ENCODE measurements at regions not wholly inside any gene's neighbourhood (a gene's known extent, or its start where the extent isn't known, plus 50 kb on each side); places are given as distances from the start of the nearest gene placed in this dataset.

GRCh38 chr1:2967881-2968280 is 53.4 kb upstream of the ACTRT2 start:
- Histone ChIP-seq H3K27me3 (ENCODE audit: insufficient read depth, low read length) (no peaks in the 10 kb centered on the region), H3K4me3 (ENCODE audit: insufficient read depth, low read depth, low read length) (no peak overlapping the region), H3K27ac (ENCODE audit: low read depth, low read length) (no peak overlapping the region), H3K4me2 (ENCODE audit: low read length) (no peak overlapping the region), H3K4me1 (ENCODE audit: insufficient read depth, low read length) (no peaks in the 10 kb centered on the region), H3K9ac (ENCODE audit: low read length) (no peak overlapping the region), H3K79me2 (ENCODE audit: insufficient read depth, low read length) (no peaks in the 10 kb centered on the region), H3K9me3 (ENCODE audit: insufficient read depth, low read depth, low read length) (peaks cover 9% of the 10 kb centered on the region), H3K36me3 (ENCODE audit: insufficient read depth, low read length) (no peaks in the 10 kb centered on the region), H2AFZ (ENCODE audit: low read depth, low read length) (no peak overlapping the region), H4K20me1 (ENCODE audit: insufficient read depth, low read length) (no peaks in the 10 kb centered on the region)
- Mint-ChIP-seq H3K9me3 (ENCODE audit: unreplicated experiment) (no peaks in the 10 kb centered on the region), H3K27ac (ENCODE audit: unreplicated experiment) (no peak overlapping the region), H3K4me1 (ENCODE audit: low read depth, unreplicated experiment) (no peaks in the 10 kb centered on the region), H3K36me3 (ENCODE audit: low read depth, unreplicated experiment) (no peaks in the 10 kb centered on the region), H3K4me3 (ENCODE audit: unreplicated experiment) (no peak overlapping the region), H3K27me3 (ENCODE audit: low read depth, unreplicated experiment) (peaks cover 6% of the 10 kb centered on the region)
- TF ChIP-seq EZH2 (IDR thresholded peaks at IDR 0.05; ENCODE audit: insufficient read depth, low read length) (no peak), CTCF (IDR thresholded peaks at IDR 0.05; ENCODE audit: insufficient read depth, low read depth, low read length) (no peak)
- FAIRE-seq: no peak
- no peak for DNase-seq (ENCODE audit: low read depth)

GRCh38 chr1:2968471-2968881 is 52.8 kb upstream of the ACTRT2 start:
- no peaks in the 10 kb centered on the region for H3K4me1 ChIP-seq (ENCODE audit: insufficient read depth, low read length)
- DNase-seq (ENCODE audit: low read depth): no peak
- no peak overlapping the region for H3K4me2 ChIP-seq (ENCODE audit: low read length)
- H3K9ac ChIP-seq (ENCODE audit: low read length): no peak overlapping the region
- no peak overlapping the region for H3K27ac Mint-ChIP-seq (ENCODE audit: unreplicated experiment)
- no peak overlapping the region for H3K27ac ChIP-seq (ENCODE audit: low read depth, low read length)
- H2AFZ ChIP-seq (ENCODE audit: low read depth, low read length): no peak overlapping the region
- no peaks in the 10 kb centered on the region for H3K79me2 ChIP-seq (ENCODE audit: insufficient read depth, low read length)
- H3K36me3 Mint-ChIP-seq (ENCODE audit: low read depth, unreplicated experiment): no peaks in the 10 kb centered on the region
- H3K4me3 Mint-ChIP-seq (ENCODE audit: unreplicated experiment): no peak overlapping the region
- TF ChIP-seq CTCF (IDR thresholded peaks at IDR 0.05; ENCODE audit: insufficient read depth, low read depth, low read length): no peak
- no peak for TF ChIP-seq EZH2 (IDR thresholded peaks at IDR 0.05; ENCODE audit: insufficient read depth, low read length)
- FAIRE-seq: no peak
- H3K9me3 Mint-ChIP-seq (ENCODE audit: unreplicated experiment): no peaks in the 10 kb centered on the region
- no peak overlapping the region for H3K4me3 ChIP-seq (ENCODE audit: insufficient read depth, low read depth, low read length)
- H4K20me1 ChIP-seq (ENCODE audit: insufficient read depth, low read length): no peaks in the 10 kb centered on the region
- H3K4me1 Mint-ChIP-seq (ENCODE audit: low read depth, unreplicated experiment): no peaks in the 10 kb centered on the region
- H3K27me3 Mint-ChIP-seq (ENCODE audit: low read depth, unreplicated experiment): peaks cover 6% of the 10 kb centered on the region
- peaks cover 9% of the 10 kb centered on the region for H3K9me3 ChIP-seq (ENCODE audit: insufficient read depth, low read depth, low read length)
- H3K27me3 ChIP-seq (ENCODE audit: insufficient read depth, low read length): no peaks in the 10 kb centered on the region
- H3K36me3 ChIP-seq (ENCODE audit: insufficient read depth, low read length): no peaks in the 10 kb centered on the region

- DNase-seq (ENCODE audit: low read depth) (no peak), FAIRE-seq (no peak)
- TF ChIP-seq CTCF (IDR thresholded peaks at IDR 0.05; ENCODE audit: insufficient read depth, low read depth, low read length): no peak
- no peak for TF ChIP-seq EZH2 (IDR thresholded peaks at IDR 0.05; ENCODE audit: insufficient read depth, low read length)
- Histone ChIP-seq H3K4me2 (ENCODE audit: low read length) (no peak overlapping the region), H3K4me1 (ENCODE audit: insufficient read depth, low read length) (no peaks in the 10 kb centered on the region), H3K27me3 (ENCODE audit: insufficient read depth, low read length) (no peaks in the 10 kb centered on the region), H4K20me1 (ENCODE audit: insufficient read depth, low read length) (no peaks in the 10 kb centered on the region), H3K9ac (ENCODE audit: low read length) (no peak overlapping the region), H3K4me3 (ENCODE audit: insufficient read depth, low read depth, low read length) (no peak overlapping the region), H3K79me2 (ENCODE audit: insufficient read depth, low read length) (no peaks in the 10 kb centered on the region), H3K27ac (ENCODE audit: low read depth, low read length) (no peak overlapping the region), H2AFZ (ENCODE audit: low read depth, low read length) (no peak overlapping the region), H3K36me3 (ENCODE audit: insufficient read depth, low read length) (no peaks in the 10 kb centered on the region), H3K9me3 (ENCODE audit: insufficient read depth, low read depth, low read length) (peaks cover 9% of the 10 kb centered on the region)
- Mint-ChIP-seq H3K4me1 (ENCODE audit: low read depth, unreplicated experiment) (no peaks in the 10 kb centered on the region), H3K4me3 (ENCODE audit: unreplicated experiment) (no peak overlapping the region), H3K9me3 (ENCODE audit: unreplicated experiment) (no peaks in the 10 kb centered on the region), H3K27ac (ENCODE audit: unreplicated experiment) (no peak overlapping the region), H3K27me3 (ENCODE audit: low read depth, unreplicated experiment) (peaks cover 6% of the 10 kb centered on the region), H3K36me3 (ENCODE audit: low read depth, unreplicated experiment) (no peaks in the 10 kb centered on the region)
These were observed 52.0 kb upstream of the ACTRT2 start for GRCh38 chr1:2969011-2969844.
